Natural killer cell (primary cell): ENCODE measurements at regions not wholly inside any gene's neighbourhood (a gene's known extent, or its start where the extent isn't known, plus 50 kb on each side); places are given as distances from the start of the nearest gene placed in this dataset.
"Not testable (repeated sequence)": the region's sequence is repeated elsewhere in the genome, so short reads cannot be mapped to it uniquely, and the experiment has no call there.

ENCODE experiments used
- ATAC-seq, 3 donors: fragments of 150-1000 bp in 2 of 3; fragments of 200-7000 bp in 1 of 3; cut with Tn5 transposase; 1 replicate in 1 of 3; 2 replicates in 2 of 3; pipeline ENCODE4 v1.10.0; 2021; ENCODE audit warnings: mild to moderate bottlenecking in 2 of 3, moderate library complexity in 2 of 3
- DNase-seq, 2 donors: peaks; one replicate each; pipeline versions ENCODE4 v3.0.0 to v3.0.0-alpha.2; 2013 to 2021; ENCODE audit warnings: mixed read lengths in 1 of 2
- H3K27ac ChIP-seq: one replicate; pipeline ENCODE4 v1.5.1; 2013; ENCODE audit warnings: mild to moderate bottlenecking, low read length
- H3K27me3 ChIP-seq: one replicate; pipeline ENCODE4 v1.6.1; 2013; ENCODE audit warnings: low read length; ENCODE audit not compliant: control insufficient read depth, insufficient read depth
- H3K36me3 ChIP-seq: one replicate; pipeline ENCODE4 v1.6.1; 2013; ENCODE audit warnings: low read length; ENCODE audit not compliant: control insufficient read depth, insufficient read depth
- H3K4me1 ChIP-seq: one replicate; pipeline ENCODE4 v1.6.1; 2013; ENCODE audit warnings: low read length; ENCODE audit not compliant: control insufficient read depth, insufficient read depth
- H3K4me3 ChIP-seq: one replicate; pipeline ENCODE4 v1.5.1; 2013; ENCODE audit warnings: low read length
- H3K9me3 ChIP-seq: one replicate; pipeline ENCODE4 v1.6.1; 2013; ENCODE audit warnings: low read length; ENCODE audit not compliant: control insufficient read depth, insufficient read depth
- H3K27ac Mint-ChIP-seq, 2 donors: one replicate each; pipeline ENCODE4 v1.8.0; 2022; ENCODE audit warnings: mild to moderate bottlenecking in 2 of 2, mixed read lengths in 2 of 2, moderate library complexity in 1 of 2
- H3K27me3 Mint-ChIP-seq, 2 donors: one replicate each; pipeline ENCODE4 v1.8.0; 2022; ENCODE audit warnings: low read depth in 2 of 2, mixed read lengths in 2 of 2
- H3K36me3 Mint-ChIP-seq: one replicate; pipeline ENCODE4 v1.8.0; 2022; ENCODE audit warnings: mixed read lengths
- H3K4me1 Mint-ChIP-seq, 2 donors: one replicate each; pipeline ENCODE4 v1.8.0; 2022; ENCODE audit warnings: mixed read lengths in 2 of 2
- H3K4me3 Mint-ChIP-seq: one replicate; pipeline ENCODE4 v1.8.0; 2022; ENCODE audit warnings: mild to moderate bottlenecking, moderate library complexity, mixed read lengths
- H3K9me3 Mint-ChIP-seq, 2 donors: one replicate each; pipeline ENCODE4 v1.8.0; 2022; ENCODE audit warnings: mixed read lengths in 2 of 2
- CTCF ChIP-seq: fragments of 200-600 bp; IDR thresholded peaks from one replicate; pipeline ENCODE4 v1.8.0; 2022; ENCODE audit warnings: antibody characterized with exemption
- WGBS: methylation state at CpG from one replicate; pipeline ENCODE4 v1.1.7; 2013; ENCODE audit warnings: missing lambda C conversion rate; ENCODE audit not compliant: insufficient coverage; 5-methylcytosine and 5-hydroxymethylcytosine counted together
- intact Hi-C: fragments of 100-400 bp; cut with micrococcal nuclease; formaldehyde crosslinking; loops from one replicate; pipeline ENCODE4 v1.14.2; 2022

GRCh38 chr2:220371211-220371610 is 743.8 kb downstream of the SLC4A3 start:
- Mint-ChIP-seq H3K27ac (no peak overlapping the region), H3K36me3 (no peaks in the 10 kb centered on the region), H3K27me3 (no peaks in the 10 kb centered on the region), H3K9me3 (peaks cover 4 to 9% of the 10 kb centered on the region in 2 donors), H3K4me3 (no peak overlapping the region), H3K4me1 (no peaks in the 10 kb centered on the region)
- no peak for DNase-seq
- intact Hi-C loops = no loop called here
- Histone ChIP-seq H3K27ac (no peak overlapping the region), H3K9me3 (no peaks in the 10 kb centered on the region), H3K4me3 (no peak overlapping the region), H3K4me1 (no peaks in the 10 kb centered on the region), H3K27me3 (no peaks in the 10 kb centered on the region), H3K36me3 (no peaks in the 10 kb centered on the region)
- no peak for TF ChIP-seq CTCF
- WGBS = 71% methylated on average over 2 of the region's 2 CpGs
- no peak for ATAC-seq

- TF ChIP-seq CTCF = no peak
- no peaks in the 10 kb centered on the region for H3K4me1 ChIP-seq
- Mint-ChIP-seq H3K27me3 (no peaks in the 10 kb centered on the region), H3K4me3 (no peak overlapping the region), H3K27ac (no peak overlapping the region), H3K9me3 (peaks cover 3 to 4% of the 10 kb centered on the region in 2 donors), H3K4me1 (no peaks in the 10 kb centered on the region), H3K36me3 (no peaks in the 10 kb centered on the region)
- no peaks in the 10 kb centered on the region for H3K9me3 ChIP-seq
- no peaks in the 10 kb centered on the region for H3K27me3 ChIP-seq
- H3K27ac ChIP-seq = no peak overlapping the region
- H3K4me3 ChIP-seq = no peak overlapping the region
- ATAC-seq = no peak
- intact Hi-C loops = no loop called here
- WGBS = 71% methylated on average over 2 of the region's 2 CpGs
- DNase-seq = no peak
- H3K36me3 ChIP-seq = no peaks in the 10 kb centered on the region
These were observed 746.4 kb downstream of the SLC4A3 start for GRCh38 chr2:220373878-220374277.

GRCh38 chr2:220374282-220374681 is 746.9 kb downstream of the SLC4A3 start:
- Histone ChIP-seq H3K36me3 (no peaks in the 10 kb centered on the region), H3K9me3 (no peaks in the 10 kb centered on the region), H3K4me3 (no peak overlapping the region), H3K27me3 (no peaks in the 10 kb centered on the region), H3K4me1 (no peaks in the 10 kb centered on the region), H3K27ac (no peak overlapping the region)
- H3K36me3 Mint-ChIP-seq = no peaks in the 10 kb centered on the region
- peaks cover 2 to 6% of the 10 kb centered on the region in 2 donors for H3K9me3 Mint-ChIP-seq
- intact Hi-C loops = no loop called here
- H3K4me1 Mint-ChIP-seq = no peaks in the 10 kb centered on the region
- no peak for DNase-seq
- no peak for ATAC-seq
- no peak overlapping the region for H3K27ac Mint-ChIP-seq
- no peaks in the 10 kb centered on the region for H3K27me3 Mint-ChIP-seq
- no peak overlapping the region for H3K4me3 Mint-ChIP-seq
- no peak for TF ChIP-seq CTCF
- 79% methylated on average over 2 of the region's 2 CpGs for WGBS

GRCh38 chr2:220377482-220378155 is 750.2 kb downstream of the SLC4A3 start:
- no peaks in the 10 kb centered on the region for H3K27me3 Mint-ChIP-seq
- ATAC-seq (no peak), DNase-seq (no peak)
- no peaks in the 10 kb centered on the region for H3K36me3 Mint-ChIP-seq
- no peak for TF ChIP-seq CTCF
- no peak overlapping the region for H3K27ac ChIP-seq
- intact Hi-C loops = no loop called here
- WGBS = 57% methylated on average over 1 of the region's 2 CpGs
- H3K4me1 Mint-ChIP-seq = no peaks in the 10 kb centered on the region
- no peaks in the 10 kb centered on the region for H3K4me1 ChIP-seq
- no peaks in the 10 kb centered on the region for H3K27me3 ChIP-seq
- no peak overlapping the region for H3K4me3 Mint-ChIP-seq
- peaks cover 2 to 10% of the 10 kb centered on the region in 2 donors for H3K9me3 Mint-ChIP-seq
- H3K27ac Mint-ChIP-seq = no peak overlapping the region
- no peaks in the 10 kb centered on the region for H3K36me3 ChIP-seq
- H3K9me3 ChIP-seq = no peaks in the 10 kb centered on the region
- H3K4me3 ChIP-seq = no peak overlapping the region

- H3K27ac ChIP-seq, H3K27me3 Mint-ChIP-seq, H3K9me3 ChIP-seq, H3K4me1 ChIP-seq, H3K36me3 Mint-ChIP-seq, intact Hi-C loops, H3K4me3 ChIP-seq, H3K27me3 ChIP-seq, H3K36me3 ChIP-seq, H3K4me3 Mint-ChIP-seq, ATAC-seq, DNase-seq, H3K4me1 Mint-ChIP-seq, H3K27ac Mint-ChIP-seq: not testable (repeated sequence)
- WGBS = 91% methylated on average over 8 of the region's 8 CpGs
- H3K9me3 Mint-ChIP-seq = peaks cover 16 to 18% of the 10 kb centered on the region in 2 donors
These were observed 760.3 kb downstream of the SLC4A3 start for GRCh38 chr2:220387758-220388157.
